A549 (cell line): ENCODE measurements at regions not wholly inside any gene's neighbourhood (a gene's known extent, or its start where the extent isn't known, plus 50 kb on each side); places are given as distances from the start of the nearest gene placed in this dataset.

Source experiments
- ATAC-seq, 2 experiments: fragments of 200-7000 bp in 1 of 2; fragments of >200 bp in 1 of 2; cut with Nextera tagmentation in 1 of 2; cut with Tn5 transposase in 1 of 2; 3 replicates each; pipeline versions ENCODE4 v1.8.0 to v1.9.1; 2018 to 2020; ENCODE audit warnings: mild to moderate bottlenecking in 1 of 2, moderate library complexity in 1 of 2
- CTCF ChIA-PET: fragments of 300-600 bp; sonication (Branson Sonifier 250); formaldehyde crosslinking; extraction: SDS; loops from one replicate; lab custom pipeline; 2021; ENCODE audit warnings: antibody characterized with exemption, inconsistent platforms; lab: Yijun Ruan, JAX
- POLR2A ChIA-PET: fragments of 350-600 bp; formaldehyde crosslinking; extraction: SDS; loops from one replicate; lab custom pipeline; 2021; ENCODE audit warnings: antibody characterized with exemption, inconsistent platforms; lab: Yijun Ruan, JAX
- DNase-seq, 2 experiments: peaks; one replicate each; pipeline versions ENCODE4 v3.0.0 to v3.0.0-alpha.2; 2011 to 2016; ENCODE audit warnings: low read depth in 1 of 2, low spot score in 1 of 2
- FAIRE-seq: peaks from 2 replicates; lab custom pipeline; 2011; peaks lifted over from hg19 to GRCh38; lab: Jason Lieb, UNC
- H3K27ac ChIP-seq, 2 experiments: fragments of >200 bp; sonication (Bioruptor Twin); formaldehyde crosslinking; 3 replicates each; pipeline ENCODE4 v1.5.1; 2016 to 2017
- H3K4me1 ChIP-seq: fragments of >200 bp; sonication (Bioruptor Twin); formaldehyde crosslinking; 3 replicates; pipeline ENCODE4 v1.6.1; 2016
- H3K4me2 ChIP-seq: fragments of >200 bp; sonication (Bioruptor Twin); formaldehyde crosslinking; 3 replicates; pipeline ENCODE4 v1.6.1; 2016
- H3K4me3 ChIP-seq: fragments of >200 bp; sonication (Bioruptor Twin); formaldehyde crosslinking; 3 replicates; pipeline ENCODE4 v1.5.1; 2016
- H3K9me3 ChIP-seq: fragments of >200 bp; sonication (Bioruptor Twin); formaldehyde crosslinking; 3 replicates; pipeline ENCODE4 v1.6.1; 2016
- ATOH8 ChIP-seq: fragments of 250-450 bp; sonication (Bioruptor Pico); IDR thresholded peaks from 2 replicates; pipeline ENCODE4 v1.5.0; 2020; ENCODE audit warnings: low read depth, mild to moderate bottlenecking, moderate library complexity
- CBX8 ChIP-seq: fragments of 200-600 bp; sonication (generic); IDR thresholded peaks from 2 replicates; pipeline ENCODE4 v1.6.1; 2016
- CHD4 ChIP-seq: fragments of 200-600 bp; sonication (generic); IDR thresholded peaks from 2 replicates; pipeline ENCODE4 v1.6.1; 2016; ENCODE audit warnings: antibody characterized with exemption, mild to moderate bottlenecking, borderline replicate concordance
- CTCF ChIP-seq: fragments of >200 bp; sonication (Bioruptor Twin); formaldehyde crosslinking; IDR thresholded peaks from 3 replicates; pipeline ENCODE4 v1.5.1; 2016
- E2F6 ChIP-seq: IDR thresholded peaks from 2 replicates; pipeline ENCODE4 v1.6.1; 2012; ENCODE audit warnings: low read depth, borderline replicate concordance
- EP300 ChIP-seq, 2 experiments: fragments of >200 bp; sonication (Bioruptor Twin); formaldehyde crosslinking; IDR thresholded peaks; 2 replicates in 1 of 2; 3 replicates in 1 of 2; pipeline ENCODE4 v1.6.1; 2016 to 2017
- ESRRA ChIP-seq: fragments of 150-350 bp; IDR thresholded peaks from 2 replicates; pipeline ENCODE4 v1.6.1; 2014; ENCODE audit warnings: mild to moderate bottlenecking, low read length, borderline replicate concordance
- HOXB5 ChIP-seq: fragments of 250-450 bp; sonication (Bioruptor Pico); IDR thresholded peaks from 2 replicates; pipeline ENCODE4 v1.5.0; 2020; ENCODE audit warnings: mild to moderate bottlenecking, moderate library complexity
- JUN ChIP-seq, 2 experiments: fragments of >200 bp; sonication (Bioruptor Twin); formaldehyde crosslinking; IDR thresholded peaks; 2 replicates in 1 of 2; 3 replicates in 1 of 2; pipeline ENCODE4 v1.6.1; 2016 to 2017
- JUNB ChIP-seq: fragments of >200 bp; sonication (Bioruptor Twin); formaldehyde crosslinking; IDR thresholded peaks from 2 replicates; pipeline ENCODE4 v1.6.1; 2016
- MAX ChIP-seq: IDR thresholded peaks from 2 replicates; pipeline ENCODE4 v1.6.1; 2012
- MYC ChIP-seq: IDR thresholded peaks from 2 replicates; pipeline ENCODE4 v1.6.1; 2012; ENCODE audit warnings: mild to moderate bottlenecking, inconsistent platforms, low read length, improper control_type of control experiment, borderline replicate concordance
- POLR2A ChIP-seq: IDR thresholded peaks from 2 replicates; pipeline ENCODE4 v1.6.1; 2012; ENCODE audit warnings: mild to moderate bottlenecking, low read length
- POLR2AphosphoS2 ChIP-seq: conservative IDR thresholded peaks from 2 replicates; pipeline ENCODE4 v1.6.1; 2012; ENCODE audit warnings: low read length, improper control_type of control experiment, inconsistent platforms
- RAD21 ChIP-seq, 2 experiments: fragments of >200 bp in 1 of 2; sonication (Bioruptor Twin) in 1 of 2; formaldehyde crosslinking in 1 of 2; IDR thresholded peaks in 1 of 2; conservative IDR thresholded peaks in 1 of 2; 2 replicates in 1 of 2; 3 replicates in 1 of 2; pipeline ENCODE4 v1.6.1; 2012 to 2018; ENCODE audit warnings: inconsistent platforms in 1 of 2
- RFX5 ChIP-seq: fragments of 450-650 bp; IDR thresholded peaks from 2 replicates; pipeline ENCODE4 v1.7.1; 2014; ENCODE audit warnings: antibody characterized with exemption, mild to moderate bottlenecking, moderate library complexity
- TFCP2L1 ChIP-seq: fragments of 250-450 bp; sonication (Bioruptor Pico); IDR thresholded peaks from 2 replicates; pipeline ENCODE4 v1.5.0; 2021; ENCODE audit warnings: mild to moderate bottlenecking
- USF2 ChIP-seq: fragments of 450-650 bp; IDR thresholded peaks from 2 replicates; pipeline ENCODE4 v1.6.1; 2014; ENCODE audit warnings: antibody characterized with exemption
- WGBS: methylation state at CpG from one replicate; pipeline ENCODE4 v1.1.6; 2017; ENCODE audit errors: missing lambda C conversion rate; 5-methylcytosine and 5-hydroxymethylcytosine counted together

GRCh38 chr2:167553635-167554034, 665.4 kb downstream of the XIRP2 start (continued):
- TF ChIP-seq E2F6 = no peak

GRCh38 chr2:167551416-167551815, 663.1 kb downstream of the XIRP2 start:
- Histone ChIP-seq H3K4me2 (no peak overlapping the region), H3K4me3 (no peak overlapping the region)
- TF ChIP-seq JUNB = no peak
- TF ChIP-seq, all 56 proteins: peak for 0
- ChIA-PET CTCF (no interaction called here), POLR2A (no interaction called here)
- no peaks in the 10 kb centered on the region for H3K4me1 ChIP-seq
- DNase-seq (no peak), ATAC-seq (no peak), FAIRE-seq (no peak)
- 4% methylated on average over 4 of the region's 4 CpGs for WGBS
- no peaks in the 10 kb centered on the region for H3K9me3 ChIP-seq
- H3K27ac ChIP-seq = no peak overlapping the region

GRCh38 chr2:167550448-167550847, 662.2 kb downstream of the XIRP2 start:
- H3K4me2 ChIP-seq = no peak overlapping the region
- H3K27ac ChIP-seq = no peak overlapping the region
- DNase-seq (peak; percentile 2 to 26), ATAC-seq (peak in 1 of 2 experiments; percentile 70; a peak in 2 of 6 replicates), FAIRE-seq (no peak)
- H3K4me1 ChIP-seq = no peaks in the 10 kb centered on the region
- POLR2A ChIA-PET = no interaction called here
- no peak overlapping the region for H3K4me3 ChIP-seq
- 19% methylated on average over 1 of the region's 1 CpG for WGBS
- TF ChIP-seq CTCF (0 out of 3 replicates have a peak, but pooled peaks have one; percentile 18), CBX8 (no peak), CHD4 (no peak), RAD21 (conservative IDR thresholded peaks at IDR 0.05 in 1 of 2, IDR thresholded peaks at IDR 0.05 in 1 of 2) (peak in 1 of 2 experiments; percentile 38; a peak in 2 of 5 replicates), TFCP2L1 (CRISPR knock-in tag) (no peak), RFX5 (no peak)
- CTCF ChIA-PET = no interaction called here
- H3K9me3 ChIP-seq = no peaks in the 10 kb centered on the region

GRCh38 chr2:167548396-167548795, 660.1 kb downstream of the XIRP2 start:
- CTCF ChIA-PET = no interaction called here
- H3K4me2 ChIP-seq = no peak overlapping the region
- POLR2A ChIA-PET = no interaction called here
- WGBS = 11% methylated on average over 2 of the region's 2 CpGs
- no peak for ATAC-seq
- FAIRE-seq = no peak
- no peaks in the 10 kb centered on the region for H3K4me1 ChIP-seq
- H3K9me3 ChIP-seq = no peaks in the 10 kb centered on the region
- DNase-seq = no peak
- TF ChIP-seq EP300 (IDR thresholded peaks at IDR 0.05) (no peak), POLR2A (no peak), RFX5 (no peak), JUN (IDR thresholded peaks at IDR 0.05) (no peak), MAX (no peak), USF2 (no peak), POLR2AphosphoS2 (no peak), HOXB5 (CRISPR knock-in tag) (no peak), MYC (no peak), RAD21 (conservative IDR thresholded peaks at IDR 0.05 in 1 of 2, IDR thresholded peaks at IDR 0.05 in 1 of 2) (no peak), ESRRA (no peak), ATOH8 (no peak)
- no peak overlapping the region for H3K27ac ChIP-seq
- H3K4me3 ChIP-seq = no peak overlapping the region
